AG09319 (cell line): ENCODE measurements at regions not wholly inside any gene's neighbourhood (a gene's known extent, or its start where the extent isn't known, plus 50 kb on each side); places are given as distances from the start of the nearest gene placed in this dataset.
"Not testable (repeated sequence)": the region's sequence is repeated elsewhere in the genome, so short reads cannot be mapped to it uniquely, and the experiment has no call there.

Experiments
- DNase-seq: peaks from one replicate; pipeline ENCODE4 v3.0.0-alpha.2; 2010; ENCODE audit warnings: low read depth; ENCODE audit errors: extremely low read depth
- TF ChIP-seq, protein P1 (sequence below): IDR thresholded peaks from 2 replicates; pipeline ENCODE4 v1.5.1; 2011; ENCODE audit warnings: low read depth, mild to moderate bottlenecking, inconsistent platforms, low read length, moderate library complexity

DNA sequence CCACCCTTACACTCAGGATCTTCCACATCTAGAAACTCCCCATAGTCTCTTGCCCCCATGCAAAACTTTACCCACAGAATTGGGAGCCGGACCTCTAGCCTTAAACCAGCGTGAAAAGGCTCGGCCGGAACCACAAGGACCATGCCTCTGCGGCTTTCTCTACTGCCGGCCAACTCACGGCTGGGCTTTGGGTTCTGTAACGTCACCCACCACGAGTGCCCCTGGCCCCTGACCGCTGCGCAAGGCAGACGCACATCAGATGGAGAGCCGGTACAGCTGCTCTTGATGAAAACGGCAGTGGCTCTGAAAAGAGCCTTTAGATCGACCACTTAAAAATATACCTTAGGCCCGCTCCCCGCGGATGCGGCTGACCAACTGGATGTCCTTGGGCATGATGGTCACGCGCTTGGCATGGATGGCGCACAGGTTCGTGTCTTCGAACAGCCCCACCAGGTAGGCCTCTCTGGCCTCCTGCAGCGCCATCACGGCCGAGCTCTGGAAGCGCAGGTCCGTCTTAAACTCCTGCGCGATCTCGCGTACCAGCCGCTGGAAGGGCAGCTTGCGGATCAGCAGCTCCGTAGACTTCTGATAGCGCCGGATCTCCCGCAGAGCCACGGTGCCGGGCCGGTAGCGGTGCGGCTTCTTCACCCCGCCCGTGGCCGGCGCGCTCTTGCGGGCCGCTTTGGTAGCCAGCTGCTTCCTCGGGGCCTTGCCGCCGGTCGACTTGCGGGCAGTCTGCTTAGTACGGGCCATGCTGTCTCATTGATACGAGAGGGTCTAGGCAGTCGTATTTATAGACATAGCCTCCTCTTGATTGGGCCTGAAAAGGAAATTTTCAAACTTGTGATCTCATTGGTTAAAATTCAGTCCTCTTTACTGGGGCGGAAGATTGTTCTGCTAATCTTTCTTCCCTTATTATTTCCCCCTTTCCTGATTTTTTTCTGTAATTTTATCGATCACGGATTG is 66.3 kb downstream of the FAM72C start:
- peak; percentile 8 for DNase-seq

DNA sequence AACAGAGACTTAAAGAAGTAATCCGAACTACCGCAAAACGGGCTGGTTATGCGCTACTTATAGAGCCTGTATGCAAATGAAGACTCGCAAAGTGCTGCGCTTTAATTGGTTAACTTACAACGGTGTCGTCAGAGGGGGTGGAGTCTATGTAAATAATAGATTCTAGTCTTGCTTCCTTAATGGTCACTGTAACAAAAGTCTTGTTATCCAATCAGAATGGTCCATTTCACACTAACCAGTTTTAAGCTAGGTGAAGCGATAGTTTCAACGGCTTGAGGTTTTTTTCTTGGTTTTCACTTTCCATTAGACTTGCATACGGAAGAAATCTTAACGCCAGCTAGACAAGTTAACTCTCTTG is 67.2 kb downstream of the FAM72C start:
- not testable (repeated sequence) for DNase-seq

DNA sequence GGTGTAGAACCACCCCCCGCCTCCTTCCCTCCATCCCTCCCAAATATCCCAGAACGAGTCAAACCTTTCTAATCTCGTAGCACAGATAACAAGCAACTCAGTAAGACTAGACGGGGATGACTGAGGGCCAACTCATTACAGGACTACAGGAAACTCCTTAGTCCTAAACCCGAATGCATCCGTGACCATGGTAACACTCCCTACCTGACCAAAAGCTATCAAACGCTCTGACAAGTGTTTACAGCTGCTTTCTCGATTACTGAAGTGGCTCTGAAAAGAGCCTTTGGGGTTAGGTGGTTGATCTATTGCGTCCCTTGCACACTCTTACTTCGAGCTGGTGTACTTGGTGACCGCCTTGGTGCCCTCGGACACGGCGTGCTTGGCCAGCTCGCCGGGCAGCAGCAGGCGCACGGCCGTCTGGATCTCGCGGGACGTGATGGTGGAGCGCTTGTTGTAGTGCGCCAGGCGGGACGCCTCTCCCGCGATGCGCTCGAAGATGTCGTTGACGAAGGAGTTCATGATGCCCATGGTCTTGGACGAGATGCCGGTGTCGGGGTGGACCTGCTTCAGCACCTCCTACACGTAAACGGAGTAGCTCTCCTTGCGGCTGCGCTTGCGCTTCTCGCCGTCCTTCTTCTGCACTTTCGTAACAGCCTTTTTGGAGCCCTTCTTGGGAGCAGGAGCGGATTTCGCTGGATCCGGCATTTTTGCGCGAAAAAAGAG is 67.7 kb downstream of the FAM72C start:
- peak; percentile 7 for DNase-seq

DNA sequence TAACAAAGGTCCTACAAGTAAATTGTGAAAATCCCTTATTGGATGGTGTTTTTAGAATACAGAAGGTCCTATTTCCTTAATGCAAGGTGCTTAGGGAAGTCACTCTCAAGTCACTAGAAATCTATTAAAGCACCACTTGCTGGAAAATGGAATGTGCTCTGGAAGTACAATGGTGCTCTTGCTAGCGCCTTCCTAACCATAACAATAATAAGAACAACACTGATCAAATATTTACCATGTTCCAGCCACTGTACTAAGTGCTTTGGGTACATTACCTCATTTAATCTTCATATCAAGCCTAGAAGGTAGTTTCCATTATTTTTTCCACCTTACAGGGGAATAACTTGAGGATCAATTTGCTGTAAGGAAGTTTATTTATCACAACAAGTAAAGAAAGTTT is 75.4 kb downstream of the FAM72C start:
- DNase-seq, result not testable (repeated sequence)

DNA sequence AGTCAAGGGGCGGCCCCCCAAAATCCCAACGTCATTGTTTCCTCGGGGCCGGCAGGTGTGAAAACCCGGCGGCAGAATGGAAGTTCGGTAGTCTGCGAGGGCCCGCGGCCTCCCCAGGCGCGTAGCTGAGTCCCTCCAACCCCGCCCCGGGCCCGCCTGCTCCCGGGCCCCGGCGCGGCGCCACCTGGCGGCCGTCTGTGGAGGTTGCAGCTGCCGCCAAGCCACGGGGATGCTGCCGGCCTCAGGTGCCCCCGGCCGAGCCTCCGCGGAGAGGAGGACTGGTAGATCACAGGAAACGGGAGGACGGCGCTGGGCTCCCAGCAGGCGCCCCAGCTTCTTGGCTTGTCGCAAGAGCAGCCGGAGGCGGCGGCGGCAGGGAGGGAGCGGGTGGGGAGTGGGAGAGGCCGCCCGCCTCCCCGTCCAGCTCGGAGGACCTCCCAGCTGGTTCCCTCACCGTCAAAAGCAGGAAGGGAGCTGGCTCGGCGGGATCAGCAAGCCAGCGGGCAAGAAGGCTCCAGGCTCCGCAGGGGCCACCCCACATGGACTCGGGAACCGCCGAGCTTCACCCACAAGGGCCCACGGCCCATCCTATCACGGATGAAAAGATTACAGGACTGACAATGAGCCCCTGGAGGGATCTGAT is 86.7 kb downstream of the FAM72C start:
- DNase-seq, result not testable (repeated sequence)
- TF ChIP-seq, protein P1, sequence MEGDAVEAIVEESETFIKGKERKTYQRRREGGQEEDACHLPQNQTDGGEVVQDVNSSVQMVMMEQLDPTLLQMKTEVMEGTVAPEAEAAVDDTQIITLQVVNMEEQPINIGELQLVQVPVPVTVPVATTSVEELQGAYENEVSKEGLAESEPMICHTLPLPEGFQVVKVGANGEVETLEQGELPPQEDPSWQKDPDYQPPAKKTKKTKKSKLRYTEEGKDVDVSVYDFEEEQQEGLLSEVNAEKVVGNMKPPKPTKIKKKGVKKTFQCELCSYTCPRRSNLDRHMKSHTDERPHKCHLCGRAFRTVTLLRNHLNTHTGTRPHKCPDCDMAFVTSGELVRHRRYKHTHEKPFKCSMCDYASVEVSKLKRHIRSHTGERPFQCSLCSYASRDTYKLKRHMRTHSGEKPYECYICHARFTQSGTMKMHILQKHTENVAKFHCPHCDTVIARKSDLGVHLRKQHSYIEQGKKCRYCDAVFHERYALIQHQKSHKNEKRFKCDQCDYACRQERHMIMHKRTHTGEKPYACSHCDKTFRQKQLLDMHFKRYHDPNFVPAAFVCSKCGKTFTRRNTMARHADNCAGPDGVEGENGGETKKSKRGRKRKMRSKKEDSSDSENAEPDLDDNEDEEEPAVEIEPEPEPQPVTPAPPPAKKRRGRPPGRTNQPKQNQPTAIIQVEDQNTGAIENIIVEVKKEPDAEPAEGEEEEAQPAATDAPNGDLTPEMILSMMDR, result peak; percentile 19; the same call in 1 of the 2 replicates

DNA sequence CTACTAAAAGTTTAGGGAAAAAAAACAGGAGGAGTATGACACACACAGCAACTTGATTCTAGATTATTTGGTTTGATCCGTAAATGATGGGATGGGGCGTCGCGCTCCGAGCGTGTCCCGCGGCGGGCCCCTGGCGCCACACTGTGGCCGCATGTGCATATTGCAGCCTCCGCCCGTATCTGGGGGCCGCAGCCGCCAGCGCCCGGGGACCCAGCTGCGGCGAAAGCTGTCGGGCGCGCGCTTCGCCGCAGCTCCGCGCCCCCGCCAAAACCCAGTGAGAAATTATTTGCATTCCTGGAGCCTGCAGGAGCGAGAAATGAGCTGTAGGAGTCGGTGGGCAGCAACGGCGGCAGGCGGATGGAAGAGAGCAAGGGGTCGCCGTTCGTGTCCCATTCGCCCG is 87.3 kb downstream of the FAM72C start:
- DNase-seq, result not testable (repeated sequence)

DNA sequence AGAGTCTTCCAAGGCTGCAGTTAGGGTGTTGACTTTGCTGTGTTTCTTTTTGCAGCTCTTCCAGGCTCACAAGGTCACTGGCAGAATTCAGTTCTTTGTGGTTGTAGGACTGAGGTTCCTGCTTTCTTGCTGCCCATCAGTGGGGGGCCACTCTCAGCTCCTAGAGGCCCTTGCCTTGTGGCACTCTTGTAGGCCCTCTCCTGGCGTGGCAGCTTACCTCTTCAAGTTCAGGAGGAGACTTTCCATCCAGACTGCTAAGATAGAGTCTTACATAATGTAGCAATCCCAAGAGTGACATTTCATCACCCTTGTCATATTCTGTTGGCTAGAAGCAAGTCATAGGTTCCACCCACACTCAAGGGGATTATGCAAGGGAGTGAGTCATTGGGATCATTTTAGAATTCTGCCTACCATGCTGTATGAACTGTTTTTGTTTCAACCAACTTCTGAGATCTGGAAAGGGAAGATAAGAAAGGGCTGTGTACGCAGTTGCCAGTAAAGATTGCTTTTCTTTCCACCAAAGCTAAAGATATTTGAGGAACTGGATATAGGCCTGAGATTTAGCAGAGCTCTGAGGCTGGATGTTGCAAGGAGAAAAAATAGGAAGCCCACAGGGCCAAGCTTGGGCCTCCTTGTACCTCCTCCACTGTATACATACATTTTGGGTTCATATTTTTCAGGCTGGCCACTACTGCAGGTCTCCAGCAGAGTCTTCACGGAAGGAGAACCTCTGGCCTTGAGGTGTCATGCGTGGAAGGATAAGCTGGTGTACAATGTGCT is 91.8 kb downstream of the FAM72C start:
- not testable (repeated sequence) for DNase-seq

DNA sequence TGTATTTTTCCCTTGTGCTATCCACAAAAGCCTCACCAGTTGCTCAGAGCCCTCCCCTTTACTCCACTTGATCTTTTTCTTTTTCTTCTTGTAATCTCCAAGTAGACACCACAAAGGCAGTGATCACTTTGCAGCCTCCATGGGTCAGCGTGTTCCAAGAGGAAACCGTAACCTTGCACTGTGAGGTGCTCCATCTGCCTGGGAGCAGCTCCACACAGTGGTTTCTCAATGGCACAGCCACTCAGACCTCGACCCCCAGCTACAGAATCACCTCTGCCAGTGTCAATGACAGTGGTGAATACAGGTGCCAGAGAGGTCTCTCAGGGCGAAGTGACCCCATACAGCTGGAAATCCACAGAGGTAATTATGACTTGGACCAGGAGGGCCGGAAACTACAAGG is 95.8 kb downstream of the FAM72C start:
- not testable (repeated sequence) for DNase-seq

DNA sequence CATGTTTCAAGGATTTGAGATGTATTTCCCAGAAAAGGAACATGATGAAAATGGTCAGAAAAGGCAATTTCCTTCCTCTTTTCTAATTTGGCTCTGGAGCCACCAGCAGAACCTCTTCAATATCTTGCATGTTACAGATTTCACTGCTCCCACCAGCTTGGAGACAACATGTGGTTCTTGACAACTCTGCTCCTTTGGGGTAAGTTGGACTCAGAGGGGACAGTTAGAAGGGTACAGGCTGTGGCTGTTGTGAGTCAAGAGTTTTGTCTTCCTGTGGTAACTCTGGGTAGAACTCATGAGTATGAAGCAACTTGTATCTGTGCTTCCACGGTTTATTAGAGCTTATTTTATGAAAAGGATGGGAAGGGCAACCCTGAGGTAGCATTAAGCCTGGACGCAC is 97.2 kb downstream of the FAM72C start:
- DNase-seq, result not testable (repeated sequence)

DNA sequence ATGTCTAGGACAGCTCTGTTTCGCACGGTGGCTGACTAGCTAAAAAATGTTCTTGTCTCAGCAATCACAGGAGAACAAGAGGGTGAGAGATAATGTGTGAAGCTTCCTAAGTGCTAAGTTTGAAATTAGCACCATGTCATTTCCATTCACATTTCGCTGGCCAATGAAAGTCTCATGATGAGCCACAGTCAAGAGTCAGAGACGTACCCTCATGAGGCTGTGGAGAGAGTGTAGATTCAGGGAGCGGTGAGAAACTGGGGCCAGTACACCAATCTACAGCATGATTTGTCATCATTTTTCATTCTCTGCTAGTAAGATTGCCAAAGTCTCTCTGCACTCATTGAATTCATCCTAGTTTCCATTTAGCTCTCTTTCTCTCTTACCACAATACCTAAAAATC is 98.1 kb downstream of the FAM72C start:
- not testable (repeated sequence) for DNase-seq

DNA sequence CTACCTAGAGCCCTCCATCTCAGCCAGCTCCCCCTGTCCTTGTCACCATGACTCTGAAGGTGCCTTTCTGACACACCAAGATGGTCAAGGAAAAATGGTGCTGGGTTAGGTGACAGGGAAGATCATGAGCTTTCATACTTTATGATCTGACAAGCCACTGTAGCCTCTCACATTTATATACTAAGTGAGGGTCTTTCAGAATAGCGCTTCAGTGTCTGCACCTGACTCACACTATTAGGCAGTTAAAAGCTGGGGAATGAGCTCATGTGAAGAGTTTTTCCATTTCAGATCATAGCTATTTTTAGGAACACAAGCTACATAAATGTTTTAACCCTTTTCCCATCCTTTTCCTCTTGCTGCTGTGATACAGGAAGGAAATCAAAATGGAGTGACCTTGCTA is 101.4 kb downstream of the FAM72C start:
- DNase-seq, result not testable (repeated sequence)

DNA sequence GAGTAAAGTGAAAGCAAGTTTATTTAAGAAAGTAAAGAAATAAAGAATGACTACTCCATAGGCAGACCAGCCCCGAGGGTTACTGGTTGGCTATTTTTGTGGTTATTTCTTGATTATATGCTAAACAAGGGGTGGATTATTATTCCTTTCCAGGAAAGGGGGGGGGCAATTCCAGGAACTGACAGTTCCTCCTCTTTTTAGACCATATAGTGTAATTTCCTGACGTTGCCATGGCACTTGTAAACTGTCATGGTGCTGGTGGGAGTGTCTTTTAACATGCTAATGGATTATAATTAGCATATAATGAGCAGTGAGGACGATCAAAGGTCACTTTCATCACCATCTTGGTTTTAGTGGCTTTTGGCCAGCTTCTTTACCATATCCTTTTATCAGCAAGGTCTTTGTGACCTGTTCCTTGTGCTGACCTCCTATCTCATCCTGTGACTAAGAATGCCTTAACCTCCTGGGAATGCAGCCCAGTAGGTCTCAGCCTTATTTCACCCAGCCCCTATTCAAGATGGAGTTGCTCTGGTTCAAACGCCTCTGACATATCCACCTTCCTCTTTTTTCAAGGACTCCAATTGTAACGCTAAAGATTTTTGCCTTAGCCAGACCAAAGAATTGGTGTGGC is 104.1 kb downstream of the FAM72C start:
- DNase-seq, result not testable (repeated sequence)

DNA sequence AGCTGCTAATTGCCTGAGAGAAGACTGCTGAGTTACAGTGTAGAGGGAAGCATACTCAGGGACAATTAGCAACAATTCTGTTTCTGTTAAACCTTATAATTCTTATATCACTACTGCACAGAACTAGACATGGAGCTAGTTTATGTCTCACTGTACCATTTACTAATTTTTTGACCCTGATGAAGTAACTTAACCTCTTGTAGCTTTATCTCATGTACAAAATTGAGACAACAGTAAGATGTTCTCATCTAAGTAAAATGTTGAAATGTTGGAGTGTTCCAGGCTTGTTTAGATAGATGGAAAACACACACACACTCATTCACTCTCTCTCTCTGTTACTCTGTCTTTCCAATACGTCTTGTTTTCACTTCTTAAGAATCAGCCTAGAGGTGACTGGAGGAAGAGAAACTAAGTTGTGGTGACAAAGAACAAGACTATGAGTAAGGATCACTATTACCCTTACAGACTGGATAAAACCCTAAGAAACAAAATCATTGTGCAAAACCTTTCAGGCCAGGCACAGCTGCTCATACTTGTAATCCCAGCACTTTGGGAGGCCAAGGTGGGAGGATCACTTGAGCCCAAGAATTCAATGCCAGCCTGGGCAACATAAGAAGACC is 107.8 kb downstream of the FAM72C start:
- DNase-seq, result not testable (repeated sequence)

DNA sequence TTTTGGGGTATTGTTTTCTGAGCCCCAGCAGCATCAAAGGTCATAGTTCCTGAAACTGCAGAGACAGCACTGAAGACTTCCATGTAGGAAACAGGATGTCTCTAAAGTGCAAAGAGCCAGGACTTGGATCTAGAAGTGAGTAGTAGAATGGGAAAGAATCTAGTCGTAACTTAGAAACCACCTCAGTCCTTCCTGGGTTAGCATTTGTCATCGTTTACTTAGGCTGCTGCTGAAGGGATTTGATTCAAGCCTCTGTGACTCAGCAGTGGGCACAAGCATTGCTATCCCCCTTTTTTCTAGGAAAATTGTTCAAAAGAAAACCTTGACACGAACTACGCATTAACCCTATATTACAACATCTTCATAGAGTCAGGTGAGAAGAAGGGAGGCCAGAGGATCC is 109.1 kb downstream of the FAM72C start:
- not testable (repeated sequence) for DNase-seq

DNA sequence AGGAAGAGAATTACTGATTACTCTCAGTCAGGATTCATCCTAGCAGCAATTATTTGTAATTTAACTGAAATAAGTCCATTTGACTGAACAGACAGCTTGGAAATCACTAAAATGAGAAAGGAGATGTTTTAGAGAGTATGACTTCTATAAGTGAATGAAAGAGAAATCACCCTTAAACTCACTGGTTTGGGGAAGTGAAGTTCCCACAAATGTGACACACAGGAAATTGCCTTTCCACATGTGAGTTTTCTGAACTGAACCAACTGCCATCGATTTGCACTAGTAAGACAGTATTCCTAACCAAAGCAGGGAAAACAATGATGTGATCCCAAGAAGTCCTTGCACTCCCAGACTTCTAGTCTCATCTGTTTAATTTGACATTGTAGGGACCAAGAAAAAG is 110.5 kb downstream of the FAM72C start:
- DNase-seq, result not testable (repeated sequence)

DNA sequence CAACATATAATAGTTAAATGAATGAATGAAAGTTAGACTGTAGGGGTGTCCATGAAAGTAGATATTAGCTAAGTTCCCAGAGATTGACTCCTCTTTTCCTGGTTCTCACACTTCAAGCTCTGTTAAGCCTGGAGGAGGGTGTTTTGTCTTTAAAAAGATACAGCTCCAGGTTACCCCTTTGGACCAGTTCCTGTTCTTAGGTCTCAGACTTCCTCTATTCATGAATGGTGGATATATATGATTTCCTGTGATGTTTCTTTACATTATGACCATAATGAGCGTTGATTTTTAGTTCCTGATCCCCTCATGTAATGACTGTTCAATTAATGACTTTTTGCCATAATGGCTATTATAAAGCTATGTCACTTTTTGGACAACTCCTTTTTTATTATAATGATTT is 115.9 kb downstream of the FAM72C start:
- not testable (repeated sequence) for DNase-seq

DNA sequence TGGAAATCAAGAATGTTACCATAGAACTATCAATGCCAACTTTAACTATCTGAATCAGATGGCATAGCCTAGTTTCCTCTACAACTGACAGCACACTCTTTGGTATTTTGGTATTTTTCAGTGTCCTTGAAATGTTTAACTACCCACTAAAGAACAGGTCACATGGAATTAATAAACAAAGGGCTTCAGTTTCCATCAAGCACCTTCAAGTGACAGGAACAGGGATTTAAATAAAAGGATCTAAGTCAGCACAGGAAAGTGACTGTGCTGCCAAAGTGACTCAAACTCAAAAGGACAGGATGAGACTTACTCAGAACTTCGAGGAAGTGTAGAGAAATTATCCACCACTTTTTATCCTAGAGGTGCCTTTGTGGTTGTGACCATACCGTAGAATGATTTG is 117.7 kb downstream of the FAM72C start:
- DNase-seq, result not testable (repeated sequence)

DNA sequence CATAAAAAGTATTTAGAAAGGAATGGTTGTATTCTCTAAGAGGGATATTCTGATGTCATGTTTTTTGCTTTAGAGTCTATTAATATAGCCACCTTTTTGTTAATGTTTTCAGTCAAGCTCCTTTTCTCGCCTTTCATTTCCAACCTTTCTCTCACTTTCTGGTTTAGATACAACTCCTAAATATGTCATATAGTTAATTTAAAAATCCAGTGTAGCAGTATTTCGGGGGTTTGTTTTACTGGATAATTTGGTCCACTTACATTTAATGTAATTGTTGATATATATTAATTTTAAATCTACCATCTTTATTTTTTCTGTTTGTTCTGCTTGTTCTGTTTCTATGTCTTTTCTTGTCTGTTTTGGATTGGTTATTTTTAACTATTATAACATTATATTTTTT is 121.1 kb downstream of the FAM72C start:
- DNase-seq, result not testable (repeated sequence)
